ENCODE measurements at regions not wholly inside any gene's neighbourhood (a gene's known extent, or its start where the extent isn't known, plus 50 kb on each side); places are given as distances from the start of the nearest gene placed in this dataset.

DNA sequence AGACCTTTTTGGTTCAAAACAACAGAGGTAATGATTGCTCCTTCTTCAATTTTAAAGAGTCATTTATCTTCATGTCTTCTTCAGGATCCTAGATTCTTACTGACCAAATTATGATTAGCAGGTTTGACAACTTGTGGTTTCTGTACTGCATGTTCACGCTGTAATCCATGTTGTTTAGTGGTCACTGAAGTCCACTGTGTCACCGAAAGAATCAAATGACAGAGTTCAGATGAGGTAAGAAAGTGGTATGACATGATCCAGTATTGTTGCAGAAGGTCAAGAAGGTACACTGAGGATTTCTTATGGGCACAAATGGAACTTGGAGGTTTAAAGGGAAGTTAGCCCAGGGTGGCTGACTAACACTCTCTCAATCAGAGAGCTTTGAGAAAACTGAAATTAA lies 649.2 kb downstream of the EFNA5 start:
- Histone ChIP-seq H3K4me3 (ENCODE audit: control extremely low read depth in 1 of 5, extremely low read depth in 1 of 5, insufficient read depth in 1 of 5, low read depth in 2 of 5, low read length in 4 of 5) (no peak overlapping the region), H3K9ac (ENCODE audit: low read length) (no peak overlapping the region), H3K79me2 (ENCODE audit: control insufficient read depth, insufficient read depth, low read length) (no peaks in the 10 kb centered on the region), H3K27ac (ENCODE audit: low read length in 2 of 2) (no peak overlapping the region), H2AFZ (ENCODE audit: insufficient read depth, low read depth, low read length, poor library complexity, severe bottlenecking) (no peak overlapping the region), H3K4me1 (ENCODE audit: control insufficient read depth in 2 of 2, insufficient read depth in 2 of 2, low read length in 2 of 2) (no peaks in the 10 kb centered on the region), H3K27me3 (replicated peaks in 1 of 4; ENCODE audit: control extremely low read depth in 1 of 4, control insufficient read depth in 3 of 4, insufficient read depth in 4 of 4, low read length in 3 of 4) (no peaks in the 10 kb centered on the region), H3K4me2 (replicated peaks; ENCODE audit: low read depth, low read length, poor library complexity, severe bottlenecking) (no peak overlapping the region), H3K9me3 (ENCODE audit: control extremely low read depth in 1 of 3, control insufficient read depth in 2 of 3, insufficient read depth in 1 of 3, low read length in 2 of 3) (peaks cover 0 to 3% (median 0%) of the 10 kb centered on the region in 3 donors), H3K36me3 (replicated peaks in 1 of 2; ENCODE audit: control extremely low read depth in 1 of 2, control insufficient read depth in 1 of 2, extremely low read depth in 1 of 2, insufficient read depth in 2 of 2, low read length in 1 of 2) (no peaks in the 10 kb centered on the region), H4K20me1 (ENCODE audit: control insufficient read depth, insufficient read depth, low read length, poor library complexity, severe bottlenecking) (no peaks in the 10 kb centered on the region)
- Mint-ChIP-seq H3K27ac (no peak overlapping the region), H3K4me1 (no peaks in the 10 kb centered on the region), H3K4me3 (no peak overlapping the region), H3K9me3 (ENCODE audit: insufficient read depth) (no peaks in the 10 kb centered on the region), H3K27me3 (no peaks in the 10 kb centered on the region)
- no peak for DNase-seq
- ATAC-seq (ENCODE audit: low read depth), result no peak
- WGBS (ENCODE audit: insufficient coverage), result 84% methylated on average over 2 of the region's 2 CpGs
- POLR2A ChIA-PET, result no interaction called here
- TF ChIP-seq EZH2 (IDR thresholded peaks at IDR 0.05; ENCODE audit: borderline replicate concordance, insufficient read depth, low read depth, low read length, poor library complexity, severe bottlenecking), result no peak
- TF ChIP-seq, protein P1, sequence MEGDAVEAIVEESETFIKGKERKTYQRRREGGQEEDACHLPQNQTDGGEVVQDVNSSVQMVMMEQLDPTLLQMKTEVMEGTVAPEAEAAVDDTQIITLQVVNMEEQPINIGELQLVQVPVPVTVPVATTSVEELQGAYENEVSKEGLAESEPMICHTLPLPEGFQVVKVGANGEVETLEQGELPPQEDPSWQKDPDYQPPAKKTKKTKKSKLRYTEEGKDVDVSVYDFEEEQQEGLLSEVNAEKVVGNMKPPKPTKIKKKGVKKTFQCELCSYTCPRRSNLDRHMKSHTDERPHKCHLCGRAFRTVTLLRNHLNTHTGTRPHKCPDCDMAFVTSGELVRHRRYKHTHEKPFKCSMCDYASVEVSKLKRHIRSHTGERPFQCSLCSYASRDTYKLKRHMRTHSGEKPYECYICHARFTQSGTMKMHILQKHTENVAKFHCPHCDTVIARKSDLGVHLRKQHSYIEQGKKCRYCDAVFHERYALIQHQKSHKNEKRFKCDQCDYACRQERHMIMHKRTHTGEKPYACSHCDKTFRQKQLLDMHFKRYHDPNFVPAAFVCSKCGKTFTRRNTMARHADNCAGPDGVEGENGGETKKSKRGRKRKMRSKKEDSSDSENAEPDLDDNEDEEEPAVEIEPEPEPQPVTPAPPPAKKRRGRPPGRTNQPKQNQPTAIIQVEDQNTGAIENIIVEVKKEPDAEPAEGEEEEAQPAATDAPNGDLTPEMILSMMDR (IDR thresholded peaks at IDR 0.05), result no peak
- CTCF ChIA-PET, result no interaction called here
- intact Hi-C loops (cut with micrococcal nuclease), result no loop called here

DNA sequence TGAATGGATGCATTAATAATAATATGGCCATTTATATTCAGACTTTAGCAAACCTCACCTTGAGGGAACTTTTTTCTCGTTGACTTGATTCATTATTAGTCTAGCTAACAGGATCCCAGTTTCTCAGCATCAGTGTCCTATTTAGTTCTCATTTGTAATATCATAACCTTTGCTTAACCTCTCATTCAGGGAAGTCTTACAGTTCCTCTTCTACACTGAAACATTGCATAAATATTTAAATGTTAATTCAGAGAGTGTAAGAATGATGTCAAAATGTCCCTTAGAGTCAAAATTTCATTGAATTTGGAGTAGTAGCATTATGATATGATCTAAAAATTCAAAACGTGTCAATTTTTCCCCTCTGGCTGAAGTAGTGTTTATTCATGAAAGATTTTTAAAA lies 650.1 kb downstream of the EFNA5 start:
- DNase-seq (no peak), ATAC-seq (ENCODE audit: low read depth) (no peak)
- no peak overlapping the region for H3K4me3 ChIP-seq (ENCODE audit: control extremely low read depth in 1 of 5, extremely low read depth in 1 of 5, insufficient read depth in 1 of 5, low read depth in 2 of 5, low read length in 4 of 5)
- Mint-ChIP-seq H3K27me3 (no peaks in the 10 kb centered on the region), H3K4me1 (no peaks in the 10 kb centered on the region), H3K27ac (no peak overlapping the region), H3K4me3 (no peak overlapping the region), H3K9me3 (ENCODE audit: insufficient read depth) (no peaks in the 10 kb centered on the region)
- no peaks in the 10 kb centered on the region for H4K20me1 ChIP-seq (ENCODE audit: control insufficient read depth, insufficient read depth, low read length, poor library complexity, severe bottlenecking)
- intact Hi-C loops (cut with micrococcal nuclease), result no loop called here
- ChIA-PET POLR2A (no interaction called here), CTCF (no interaction called here)
- H3K27me3 ChIP-seq (replicated peaks in 1 of 4; ENCODE audit: control extremely low read depth in 1 of 4, control insufficient read depth in 3 of 4, insufficient read depth in 4 of 4, low read length in 3 of 4), result no peaks in the 10 kb centered on the region
- H3K36me3 ChIP-seq (replicated peaks in 1 of 2; ENCODE audit: control extremely low read depth in 1 of 2, control insufficient read depth in 1 of 2, extremely low read depth in 1 of 2, insufficient read depth in 2 of 2, low read length in 1 of 2), result no peaks in the 10 kb centered on the region
- no peak overlapping the region for H2AFZ ChIP-seq (ENCODE audit: insufficient read depth, low read depth, low read length, poor library complexity, severe bottlenecking)
- TF ChIP-seq, protein P1 (IDR thresholded peaks at IDR 0.05), result no peak
- TF ChIP-seq EZH2 (IDR thresholded peaks at IDR 0.05; ENCODE audit: borderline replicate concordance, insufficient read depth, low read depth, low read length, poor library complexity, severe bottlenecking), result no peak
- WGBS (ENCODE audit: insufficient coverage), result 100% methylated on average over 1 of the region's 2 CpGs
- H3K4me1 ChIP-seq (ENCODE audit: control insufficient read depth in 2 of 2, insufficient read depth in 2 of 2, low read length in 2 of 2), result no peaks in the 10 kb centered on the region
- no peaks in the 10 kb centered on the region for H3K79me2 ChIP-seq (ENCODE audit: control insufficient read depth, insufficient read depth, low read length)
- no peak overlapping the region for H3K4me2 ChIP-seq (replicated peaks; ENCODE audit: low read depth, low read length, poor library complexity, severe bottlenecking)
- no peak overlapping the region for H3K9ac ChIP-seq (ENCODE audit: low read length)
- H3K9me3 ChIP-seq (ENCODE audit: control extremely low read depth in 1 of 3, control insufficient read depth in 2 of 3, insufficient read depth in 1 of 3, low read length in 2 of 3), result peaks cover 0 to 3% (median 0%) of the 10 kb centered on the region in 3 donors
- no peak overlapping the region for H3K27ac ChIP-seq (ENCODE audit: low read length in 2 of 2)
